Activated naive CD4-positive, alpha-beta T cell treated with anti-CD3 and anti-CD28 coated beads, Interleukin-2, amount 50 U/mL, for 72 hours (primary cell): ENCODE measurements at regions not wholly inside any gene's neighbourhood (a gene's known extent, or its start where the extent isn't known, plus 50 kb on each side); places are given as distances from the start of the nearest gene placed in this dataset.
"Not testable (repeated sequence)": the region's sequence is repeated elsewhere in the genome, so short reads cannot be mapped to it uniquely, and the experiment has no call there.

Experiments used
- ATAC-seq, 2 donors: fragments of 150-1000 bp; cut with Tn5 transposase; 2 replicates each; pipeline ENCODE4 v1.10.0; 2021; ENCODE audit warnings: mild to moderate bottlenecking in 2 of 2, moderate library complexity in 2 of 2
- DNase-seq, 2 donors: peaks; one replicate each; pipeline ENCODE4 v3.0.0; 2021 to 2022; ENCODE audit warnings: low spot score in 2 of 2
- H3K27ac Mint-ChIP-seq, 2 donors: one replicate each; pipeline ENCODE4 v1.8.0; 2022; ENCODE audit warnings: mild to moderate bottlenecking in 2 of 2, mixed read lengths in 2 of 2
- H3K36me3 Mint-ChIP-seq, 2 donors: one replicate each; pipeline ENCODE4 v1.8.0; 2022; ENCODE audit warnings: mixed read lengths in 2 of 2
- H3K9me3 Mint-ChIP-seq, 2 donors: one replicate each; pipeline ENCODE4 v1.8.0; 2022; ENCODE audit warnings: mixed read lengths in 2 of 2

DNA sequence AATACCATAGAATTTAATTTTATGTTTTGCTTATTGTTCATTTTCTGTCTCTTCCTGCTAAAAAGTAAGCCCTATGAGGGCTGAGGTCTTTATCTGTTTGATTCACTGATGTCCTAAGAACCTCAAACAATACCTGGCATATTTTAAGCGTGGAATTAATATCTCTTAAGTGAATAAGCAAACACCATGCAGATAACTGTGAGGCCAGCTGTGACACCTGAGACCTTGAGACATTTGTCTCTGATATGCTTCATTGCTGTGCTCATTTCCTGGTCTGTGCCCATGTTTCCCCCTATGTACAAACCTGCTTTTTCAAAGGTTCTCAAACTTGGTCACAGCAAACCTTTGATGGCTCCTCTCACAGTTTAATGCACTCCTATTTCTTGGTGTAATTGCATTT lies 254.6 kb downstream of the COG6 start:
- Mint-ChIP-seq H3K36me3 (peaks cover 4 to 7% of the 10 kb centered on the region in 2 donors), H3K9me3 (peaks cover 0 to 12% of the 10 kb centered on the region in 2 donors), H3K27ac (no peak overlapping the region)
- no peak for ATAC-seq
- DNase-seq, result no peak

DNA sequence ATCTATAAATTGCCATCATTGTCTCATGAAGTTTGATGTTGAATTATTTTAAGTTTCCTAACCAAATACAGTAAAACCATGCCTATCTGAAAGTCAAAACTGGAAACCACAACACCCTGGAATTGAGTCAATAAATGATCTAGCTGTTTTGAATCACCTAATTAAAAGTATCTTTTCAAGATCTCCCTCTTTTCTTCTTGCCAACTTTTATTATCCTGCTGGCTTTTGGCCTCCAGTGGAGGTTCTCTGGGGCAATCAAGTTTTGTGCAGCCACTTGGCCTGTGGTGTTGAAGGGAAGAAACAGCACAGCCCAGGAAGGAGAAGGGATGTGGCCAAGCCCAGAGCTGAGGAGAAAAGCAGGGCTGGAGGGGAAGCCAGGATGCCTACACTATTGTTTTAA lies 255.4 kb downstream of the COG6 start:
- DNase-seq, result no peak
- ATAC-seq, result peak; percentile 56 to 85
- peaks cover 0 to 12% of the 10 kb centered on the region in 2 donors for H3K9me3 Mint-ChIP-seq
- H3K36me3 Mint-ChIP-seq, result peaks cover 4 to 7% of the 10 kb centered on the region in 2 donors
- H3K27ac Mint-ChIP-seq, result no peak overlapping the region

- Mint-ChIP-seq H3K9me3 (peaks cover 0 to 7% of the 10 kb centered on the region in 2 donors), H3K27ac (no peak overlapping the region), H3K36me3 (peaks cover 4 to 7% of the 10 kb centered on the region in 2 donors)
- DNase-seq (no peak), ATAC-seq (peak in 1 of 2 donors; percentile 42)
Observed at GRCh38 chr13:39913339-39913738, 257.9 kb downstream of the COG6 start.

- peaks cover 0 to 7% of the 10 kb centered on the region in 2 donors for H3K9me3 Mint-ChIP-seq
- no peak for ATAC-seq
- H3K27ac Mint-ChIP-seq, result no peak overlapping the region
- H3K36me3 Mint-ChIP-seq, result peaks cover 4 to 7% of the 10 kb centered on the region in 2 donors
- no peak for DNase-seq
Observed at GRCh38 chr13:39913928-39914327, 258.5 kb downstream of the COG6 start.

DNA sequence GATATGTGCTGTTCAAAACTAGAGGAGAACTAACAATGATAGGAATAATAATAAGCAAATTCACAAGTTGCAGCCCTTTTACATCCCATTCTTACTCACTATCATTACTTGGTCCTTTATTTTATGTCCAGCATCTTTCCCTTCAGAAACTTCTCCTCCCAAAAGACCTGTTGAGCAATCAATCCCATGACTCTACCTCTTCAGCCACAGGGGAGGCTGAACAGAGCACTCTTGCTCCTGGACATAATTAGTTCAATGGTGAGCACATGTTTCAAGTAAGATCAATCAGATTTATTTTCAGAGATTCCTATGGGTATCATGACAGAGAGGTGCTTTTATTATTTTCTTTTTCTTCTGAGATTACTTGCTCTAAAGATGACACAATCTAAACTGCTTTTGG lies 260.0 kb downstream of the COG6 start:
- no peak overlapping the region for H3K27ac Mint-ChIP-seq
- ATAC-seq, result no peak
- peaks cover 4 to 7% of the 10 kb centered on the region in 2 donors for H3K36me3 Mint-ChIP-seq
- DNase-seq, result no peak
- H3K9me3 Mint-ChIP-seq, result peaks cover 0 to 11% of the 10 kb centered on the region in 2 donors

- Mint-ChIP-seq H3K36me3 (peaks cover 4 to 7% of the 10 kb centered on the region in 2 donors), H3K9me3 (peaks cover 0 to 13% of the 10 kb centered on the region in 2 donors), H3K27ac (no peak overlapping the region)
- DNase-seq, result no peak
- no peak for ATAC-seq
Observed at GRCh38 chr13:39916330-39916729, 260.9 kb downstream of the COG6 start.

DNA sequence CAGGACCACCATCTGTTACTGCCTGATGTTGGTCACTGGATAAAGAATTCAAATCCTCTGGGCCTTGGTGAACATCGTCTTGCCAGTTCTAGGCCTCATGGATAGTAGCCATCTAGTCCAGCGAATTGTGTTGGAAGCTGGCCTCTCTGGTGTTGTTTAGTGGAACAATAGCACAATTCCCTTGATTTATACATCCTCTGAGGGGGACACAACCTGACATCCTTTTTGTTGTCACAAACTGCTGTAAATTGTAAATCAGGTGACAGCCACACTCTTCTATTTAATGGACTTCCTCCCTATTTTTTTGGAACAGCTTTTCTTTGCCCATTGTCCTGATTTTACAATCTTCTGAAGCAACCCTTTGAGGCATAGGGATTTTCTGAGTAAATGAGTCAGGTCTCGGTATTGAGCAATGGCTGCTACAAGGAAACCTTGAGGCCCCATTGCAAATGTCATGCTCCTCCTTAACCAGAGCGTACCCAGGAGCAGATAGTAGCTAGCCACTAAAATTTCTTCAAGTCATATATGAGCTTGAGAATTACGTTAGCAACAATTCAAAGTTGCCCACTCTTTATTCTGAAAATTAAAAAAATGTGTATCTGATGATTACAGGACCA lies 263.3 kb downstream of the COG6 start:
- DNase-seq, result no peak
- H3K36me3 Mint-ChIP-seq, result peaks cover 13 to 20% of the 10 kb centered on the region in 2 donors
- peak in 1 of 2 donors; percentile 74 for ATAC-seq
- H3K27ac Mint-ChIP-seq, result no peak overlapping the region
- peaks cover 0 to 25% of the 10 kb centered on the region in 2 donors for H3K9me3 Mint-ChIP-seq

GRCh38 chr13:39920613-39921012 lies 265.2 kb downstream of the COG6 start:
- DNase-seq (no peak), ATAC-seq (no peak)
- H3K27ac Mint-ChIP-seq, result no peak overlapping the region
- peaks cover 9 to 32% of the 10 kb centered on the region in 2 donors for H3K9me3 Mint-ChIP-seq
- H3K36me3 Mint-ChIP-seq, result peaks cover 20 to 32% of the 10 kb centered on the region in 2 donors

DNA sequence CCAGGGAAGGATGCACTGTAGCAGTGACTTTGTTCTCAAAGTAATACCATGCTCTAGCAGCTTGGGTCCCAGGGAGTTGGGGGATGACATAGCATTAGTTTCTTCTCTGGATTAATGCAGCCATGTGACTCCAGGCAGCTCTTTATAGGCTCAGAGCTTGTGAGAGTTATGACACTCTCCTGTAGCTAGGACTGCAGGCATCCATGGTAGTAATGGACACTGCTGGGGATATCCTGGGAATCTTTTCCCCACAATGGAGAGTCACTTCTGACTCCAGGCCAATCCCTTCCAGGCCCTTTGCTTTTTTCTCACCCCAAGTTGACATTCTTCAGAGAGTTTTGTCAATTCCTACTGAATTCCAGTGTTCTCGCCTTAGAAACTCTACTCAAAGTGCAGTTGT lies 270.9 kb downstream of the COG6 start:
- Mint-ChIP-seq H3K9me3 (peaks cover 14 to 30% of the 10 kb centered on the region in 2 donors), H3K36me3 (peaks cover 29 to 38% of the 10 kb centered on the region in 2 donors), H3K27ac (no peak overlapping the region)
- no peak for ATAC-seq
- DNase-seq, result no peak

DNA sequence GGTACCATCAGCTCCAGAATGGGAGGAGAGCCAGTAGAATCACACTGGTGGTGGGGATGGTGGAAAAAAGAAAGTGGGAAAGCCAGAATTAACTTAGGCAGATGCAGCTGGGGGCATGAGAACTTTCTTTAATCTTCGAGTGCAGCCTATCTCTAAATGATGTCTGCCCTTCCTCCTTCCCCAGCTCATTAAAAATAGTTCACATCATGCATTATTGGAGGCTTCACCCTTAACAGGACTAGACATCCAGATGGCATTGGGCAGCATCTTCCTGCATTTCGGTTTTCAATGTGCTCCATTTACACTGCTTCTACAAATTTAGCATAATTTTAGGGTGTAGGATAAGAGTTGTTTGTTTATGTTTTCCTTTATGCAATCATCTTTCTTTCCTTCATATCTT lies 272.8 kb downstream of the COG6 start:
- ATAC-seq (no peak), DNase-seq (no peak)
- Mint-ChIP-seq H3K27ac (no peak overlapping the region), H3K9me3 (peaks cover 14 to 16% of the 10 kb centered on the region in 2 donors), H3K36me3 (peaks cover 20 to 24% of the 10 kb centered on the region in 2 donors)

DNA sequence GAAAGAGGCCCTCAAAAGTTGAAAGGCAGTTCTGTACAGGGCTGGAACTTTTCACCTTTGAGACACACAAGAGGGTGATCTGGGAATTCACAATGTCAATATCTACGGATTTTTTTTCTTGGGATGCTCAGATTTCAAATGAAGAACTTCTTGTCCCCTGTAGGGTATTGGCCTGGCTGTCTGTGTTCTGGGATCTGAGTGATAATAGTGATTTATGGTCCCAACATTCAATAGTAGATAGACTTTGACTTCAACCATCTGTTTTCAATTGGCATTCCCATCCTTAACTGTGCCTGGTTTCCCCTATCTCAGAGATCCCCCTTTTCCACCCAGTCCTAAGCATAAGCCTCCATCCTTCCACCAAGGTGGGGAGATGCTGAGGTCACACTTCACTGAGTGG lies 274.1 kb downstream of the COG6 start:
- Mint-ChIP-seq H3K27ac (peak overlapping the region in 1 of 2 donors; percentile 7), H3K36me3 (peaks cover 16 to 20% of the 10 kb centered on the region in 2 donors), H3K9me3 (peaks cover 14 to 15% of the 10 kb centered on the region in 2 donors)
- DNase-seq (no peak), ATAC-seq (no peak)

DNA sequence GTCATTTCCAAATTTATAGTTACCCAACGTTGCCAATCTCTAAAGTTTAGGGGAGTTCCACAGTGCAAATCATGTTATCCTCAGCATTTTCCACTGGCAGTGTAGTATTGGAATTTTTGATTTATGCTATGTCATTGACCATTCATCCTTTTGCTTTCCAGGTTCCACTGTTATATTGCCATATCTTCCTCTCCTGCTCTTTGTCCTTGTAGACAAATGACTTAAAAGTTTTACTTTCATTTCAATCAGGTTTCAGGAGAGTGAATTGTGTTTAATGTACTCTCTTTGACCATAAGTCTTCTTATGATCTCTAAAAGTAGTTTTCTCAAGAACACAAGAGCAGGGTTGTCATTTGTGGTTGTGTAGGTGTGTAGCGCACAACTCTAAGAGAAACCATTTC lies 274.6 kb downstream of the COG6 start:
- Mint-ChIP-seq H3K27ac (peak overlapping the region in 1 of 2 donors; percentile 7), H3K9me3 (peaks cover 10 to 11% of the 10 kb centered on the region in 2 donors), H3K36me3 (peaks cover 11 to 15% of the 10 kb centered on the region in 2 donors)
- no peak for DNase-seq
- ATAC-seq, result no peak

GRCh38 chr13:39930544-39931444 lies 275.3 kb downstream of the COG6 start:
- H3K36me3 Mint-ChIP-seq, result peaks cover 4 to 7% of the 10 kb centered on the region in 2 donors
- no peak for DNase-seq
- ATAC-seq, result no peak
- H3K9me3 Mint-ChIP-seq, result peaks cover 3% of the 10 kb centered on the region in 2 donors
- no peak overlapping the region for H3K27ac Mint-ChIP-seq

DNA sequence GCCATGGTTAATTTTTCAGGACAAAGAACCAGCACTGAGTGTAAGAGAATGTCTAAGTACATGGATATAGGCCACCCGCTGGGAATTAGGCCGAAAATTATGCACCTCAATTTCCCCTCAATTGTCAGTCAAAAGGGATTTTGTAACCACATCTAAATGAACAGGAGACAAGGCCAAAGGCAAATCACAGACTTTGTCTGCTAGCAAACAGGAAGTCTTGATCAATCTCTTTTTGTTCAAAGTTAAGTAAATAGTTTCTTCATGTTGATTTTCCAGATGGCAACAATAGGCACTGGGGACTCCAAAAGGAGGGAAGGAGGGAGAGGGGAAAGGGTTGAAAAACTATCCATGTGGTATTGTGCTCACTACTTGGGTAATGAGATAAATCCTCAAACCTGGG lies 276.0 kb downstream of the COG6 start:
- H3K36me3 Mint-ChIP-seq, result peaks cover 0 to 4% of the 10 kb centered on the region in 2 donors

GRCh38 chr13:39932514-39932913 lies 277.1 kb downstream of the COG6 start:
- not testable (repeated sequence) for H3K36me3 Mint-ChIP-seq, DNase-seq, ATAC-seq, H3K27ac Mint-ChIP-seq, H3K9me3 Mint-ChIP-seq

More for the DNA sequence above, 276.0 kb downstream of the COG6 start:
- DNase-seq (no peak), ATAC-seq (no peak)
- H3K9me3 Mint-ChIP-seq, result no peaks in the 10 kb centered on the region
- no peak overlapping the region for H3K27ac Mint-ChIP-seq

- H3K27ac Mint-ChIP-seq, result no peak overlapping the region
- no peak for DNase-seq
- no peaks in the 10 kb centered on the region for H3K9me3 Mint-ChIP-seq
- no peaks in the 10 kb centered on the region for H3K36me3 Mint-ChIP-seq
- ATAC-seq, result peak; percentile 61 to 73
Observed at GRCh38 chr13:39935155-39935554, 279.7 kb downstream of the COG6 start.

DNA sequence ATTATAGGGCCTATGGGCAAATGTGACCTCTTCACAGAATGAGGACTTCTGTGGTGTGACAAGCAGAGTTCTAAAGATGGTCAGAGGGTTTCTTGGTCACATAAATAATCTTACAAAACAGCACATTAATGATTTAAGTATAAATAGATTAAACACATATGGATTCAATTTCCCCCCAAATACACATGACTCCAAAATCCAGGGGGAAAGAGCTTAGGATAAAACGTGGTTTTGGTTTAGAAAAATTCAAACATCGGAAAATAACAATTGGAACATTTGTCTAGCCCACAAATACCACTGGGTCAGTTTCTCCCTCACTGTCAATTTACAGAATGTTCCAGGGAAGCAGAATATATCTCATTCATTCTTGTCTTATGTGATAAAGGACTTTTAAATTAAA lies 283.1 kb downstream of the COG6 start:
- H3K36me3 Mint-ChIP-seq, result no peaks in the 10 kb centered on the region
- DNase-seq, result no peak
- H3K9me3 Mint-ChIP-seq, result no peaks in the 10 kb centered on the region
- no peak overlapping the region for H3K27ac Mint-ChIP-seq
- no peak for ATAC-seq
